Panc1 (cell line): ENCODE measurements at regions not wholly inside any gene's neighbourhood (a gene's known extent, or its start where the extent isn't known, plus 50 kb on each side); places are given as distances from the start of the nearest gene placed in this dataset.

Source experiments
- CTCF ChIP-seq: fragments of 450-650 bp; IDR thresholded peaks from 2 replicates; pipeline ENCODE4 v1.5.1; 2017; ENCODE audit warnings: mild to moderate bottlenecking
- REST ChIP-seq, 2 experiments: IDR thresholded peaks; 2 replicates each; pipeline ENCODE4 v1.6.1; 2011 to 2012; ENCODE audit warnings: low read depth in 2 of 2, control low read depth in 1 of 2, low read length in 1 of 2, mild to moderate bottlenecking in 1 of 2, moderate library complexity in 1 of 2; ENCODE audit not compliant: insufficient read depth in 1 of 2
- SIN3A ChIP-seq: IDR thresholded peaks from 2 replicates; pipeline ENCODE4 v1.6.1; 2012; ENCODE audit warnings: low read depth, mild to moderate bottlenecking, low read length, moderate library complexity, borderline replicate concordance; ENCODE audit not compliant: insufficient read depth

- TF ChIP-seq CTCF (no peak), REST (IDR thresholded peaks at IDR 0.05; ENCODE audit: insufficient read depth in 1 of 2, low read depth in 2 of 2, low read length in 1 of 2) (no peak), SIN3A (no peak)
Measured at GRCh38 chr17:33534087-33534486, 241.0 kb upstream of the ASIC2 start.
